DMS 273 (cell line): ENCODE measurements at regions not wholly inside any gene's neighbourhood (a gene's known extent, or its start where the extent isn't known, plus 50 kb on each side); places are given as distances from the start of the nearest gene placed in this dataset.
A peak's percentile ranks its signal among the peaks of the same experiment; 100 is the strongest.
"Not testable (repeated sequence)": the region's sequence is repeated elsewhere in the genome, so short reads cannot be mapped to it uniquely, and the experiment has no call there.

Experiments
- DNase-seq: peaks from one replicate; lab custom pipeline; 2025; ENCODE audit not compliant: unreplicated experiment; lab: John Stamatoyannopoulos, UW

- DNase-seq: no peak
Measured at GRCh38 chr2:40043641-40044040, 264.6 kb upstream of the THUMPD2 start.

GRCh38 chr2:40043191-40043590 lies 264.1 kb upstream of the THUMPD2 start:
- DNase-seq: no peak

- DNase-seq: no peak
Measured at GRCh38 chr2:40041422-40042382, 262.6 kb upstream of the THUMPD2 start.

DNA sequence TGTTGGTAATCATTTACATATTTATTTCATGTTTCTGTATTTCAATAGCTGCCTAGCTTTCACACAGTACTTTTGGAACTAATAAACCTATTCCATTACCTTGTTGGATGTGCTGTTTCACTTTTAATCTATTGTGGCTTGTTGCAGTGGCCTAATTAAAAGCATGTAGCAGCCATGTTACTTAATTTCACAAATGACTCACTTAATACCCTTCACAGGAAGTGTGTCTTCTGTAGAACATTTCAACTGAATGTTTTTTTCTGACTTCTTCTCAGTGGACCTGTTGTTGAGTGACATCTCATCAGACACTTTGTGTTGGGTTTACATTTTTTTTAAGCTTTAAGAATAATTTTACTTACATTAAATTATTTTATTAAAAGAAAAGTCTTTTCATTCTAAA lies 260.5 kb upstream of the THUMPD2 start:
- DNase-seq: no peak

DNA sequence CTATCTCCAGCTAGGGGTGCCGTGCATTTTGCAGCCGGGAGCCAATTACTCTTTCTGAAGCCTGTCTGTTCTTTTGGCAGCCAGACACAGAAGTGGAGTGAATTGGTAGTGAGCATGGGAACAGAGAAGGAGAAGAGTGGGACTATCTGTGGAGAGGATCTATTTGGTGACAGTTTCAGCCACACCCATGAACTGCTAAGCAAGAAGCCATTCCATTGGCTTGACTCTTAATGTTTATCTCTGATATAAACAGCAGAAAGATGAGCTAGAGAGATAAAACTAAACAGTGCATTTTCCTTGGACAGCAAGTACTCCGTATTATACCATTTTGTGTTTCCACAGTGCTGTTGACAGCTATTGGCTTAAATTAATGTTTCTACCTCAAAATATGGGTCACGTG lies 259.6 kb upstream of the THUMPD2 start:
- DNase-seq: no peak

DNA sequence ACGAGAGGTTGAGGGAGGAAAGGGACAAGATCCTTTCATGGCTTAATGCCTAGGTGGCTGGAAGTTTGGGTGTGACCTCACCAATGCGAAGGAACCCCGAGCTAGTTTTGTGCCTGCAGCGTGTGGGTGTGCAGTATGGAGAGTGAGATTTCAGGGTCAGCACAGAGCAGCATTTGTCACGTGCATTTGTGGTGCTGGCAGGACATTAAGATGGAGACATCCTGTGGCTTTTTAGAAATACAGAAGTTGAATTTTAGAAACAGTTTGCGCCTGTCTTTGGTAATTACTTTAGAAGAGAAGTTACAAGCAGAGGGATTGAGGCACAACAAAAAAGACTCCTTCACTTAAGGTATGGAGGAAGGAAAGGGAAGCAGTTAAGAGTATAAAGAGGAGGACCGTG lies 258.2 kb upstream of the THUMPD2 start:
- no peak for DNase-seq

GRCh38 chr2:40036241-40036640 lies 257.2 kb upstream of the THUMPD2 start:
- no peak for DNase-seq

- no peak for DNase-seq
Measured at GRCh38 chr2:40034801-40035200, 255.7 kb upstream of the THUMPD2 start.

DNA sequence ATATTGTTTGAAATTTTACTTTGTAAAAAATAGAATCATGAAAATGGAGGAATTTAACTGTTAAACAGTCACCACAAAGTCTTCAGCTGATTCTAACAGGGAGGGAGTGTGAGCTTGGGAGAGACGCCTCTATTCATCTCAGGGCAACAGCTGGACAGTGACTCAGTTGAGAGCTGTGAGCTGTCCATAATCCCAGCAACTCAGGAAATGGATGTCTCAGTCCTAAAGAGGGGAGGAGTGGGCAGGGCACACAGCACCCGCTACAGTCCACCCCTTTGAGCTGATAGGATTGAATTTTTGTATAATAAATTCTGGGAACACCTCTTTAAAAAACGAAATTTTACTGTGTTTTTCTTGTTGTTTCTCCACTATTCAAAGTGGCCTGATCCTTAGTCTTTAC lies 255.1 kb upstream of the THUMPD2 start:
- DNase-seq: peak; percentile 2

- DNase-seq: no peak
Measured at GRCh38 chr2:40033781-40034180, 254.7 kb upstream of the THUMPD2 start.

DNA sequence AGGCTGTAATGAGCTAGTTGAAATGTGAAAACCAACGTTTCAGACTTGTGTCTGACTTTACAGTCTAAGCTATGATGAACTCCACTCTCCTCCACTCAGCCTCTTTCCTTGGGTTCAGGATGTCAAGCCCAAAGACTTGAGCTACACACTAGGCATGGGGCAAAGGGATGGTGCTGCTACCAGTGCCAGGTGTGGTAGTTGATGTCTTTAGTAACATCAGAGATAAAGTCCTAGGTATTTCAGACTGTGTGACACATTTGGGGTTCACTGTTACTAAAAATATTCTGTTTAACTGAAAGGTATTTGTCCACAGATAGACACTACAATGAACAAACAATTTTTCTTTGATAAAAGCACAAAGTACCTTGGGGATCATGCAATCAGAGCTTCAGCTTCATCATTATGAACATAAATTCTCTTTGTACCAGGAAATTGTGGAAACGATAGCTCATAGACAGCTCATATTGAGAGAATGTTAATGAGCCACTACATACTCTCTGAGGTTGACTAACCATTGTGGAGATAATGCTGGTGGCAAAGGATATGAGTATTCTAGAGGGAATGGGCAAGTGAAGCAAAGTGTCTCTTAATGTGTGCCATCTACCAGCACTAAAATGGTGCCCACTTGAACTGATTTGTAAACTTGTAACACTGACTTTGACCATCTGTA lies 253.7 kb upstream of the THUMPD2 start:
- DNase-seq: no peak

- no peak for DNase-seq
Measured at GRCh38 chr2:40030456-40030975, 251.5 kb upstream of the THUMPD2 start.

GRCh38 chr2:40028792-40029488 lies 249.9 kb upstream of the THUMPD2 start:
- DNase-seq: no peak

DNA sequence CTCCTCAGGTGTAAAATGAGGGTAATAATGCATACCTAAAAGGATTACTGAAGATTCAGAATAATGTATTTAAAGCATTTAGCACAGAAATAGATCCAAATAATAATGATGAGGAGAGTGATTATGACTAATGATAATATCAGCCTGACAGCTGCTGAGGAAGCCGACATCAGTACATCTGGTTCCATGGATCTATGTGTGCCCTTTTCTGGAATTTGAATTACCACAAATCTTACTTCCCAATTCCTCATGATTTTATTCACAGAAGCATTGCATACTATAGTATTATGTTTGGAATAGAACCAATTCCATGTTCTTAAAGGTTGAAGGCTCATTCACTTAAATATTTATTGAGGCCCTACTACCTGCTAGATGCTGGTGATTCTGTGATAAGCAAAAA lies 248.9 kb upstream of the THUMPD2 start:
- DNase-seq: no peak

GRCh38 chr2:40025276-40025675 lies 246.2 kb upstream of the THUMPD2 start:
- DNase-seq: peak; percentile 49

GRCh38 chr2:40020997-40021396 lies 241.9 kb upstream of the THUMPD2 start:
- no peak for DNase-seq

- DNase-seq: no peak
Measured at GRCh38 chr2:40016151-40016885, 237.3 kb upstream of the THUMPD2 start.

DNA sequence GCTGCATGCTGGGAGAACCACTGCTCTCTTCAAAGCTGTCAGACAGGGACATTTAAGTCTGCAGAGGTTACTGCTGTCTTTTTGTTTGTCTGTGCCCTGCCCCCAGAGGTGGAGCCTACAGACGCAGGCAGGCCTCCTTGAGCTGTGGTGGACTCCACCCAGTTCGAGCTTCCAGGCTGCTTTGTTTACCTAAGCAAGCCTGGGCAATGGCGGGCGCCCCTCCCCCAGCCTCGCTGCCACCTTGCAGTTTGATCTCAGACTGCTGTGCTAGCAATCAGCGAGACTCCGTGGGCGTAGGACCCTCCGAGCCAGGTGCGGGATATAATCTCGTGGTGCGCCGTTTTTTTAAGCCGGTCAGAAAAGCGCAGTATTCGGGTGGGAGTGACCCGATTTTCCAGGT lies 234.9 kb upstream of the THUMPD2 start:
- DNase-seq: not testable (repeated sequence)

GRCh38 chr2:40004336-40004735 lies 225.3 kb upstream of the THUMPD2 start:
- no peak for DNase-seq

- DNase-seq: no peak
Measured at GRCh38 chr2:40002339-40002738, 223.3 kb upstream of the THUMPD2 start.

GRCh38 chr2:39999864-40000263 lies 220.8 kb upstream of the THUMPD2 start:
- no peak for DNase-seq
